K562 (cell line): ENCODE measurements at regions not wholly inside any gene's neighbourhood (a gene's known extent, or its start where the extent isn't known, plus 50 kb on each side); places are given as distances from the start of the nearest gene placed in this dataset.

Experiments
- ATAC-seq: fragments of 200-7000 bp; cut with Tn5 transposase; 3 replicates; pipeline ENCODE4 v1.9.1; 2020; ENCODE audit warnings: moderate library complexity
- BruUV-seq: library from RNA; stranded (reverse); fragments of 400-500 nt; replicated peaks from 2 replicates; lab custom pipeline; 2021; lab: Mats Ljungman, UMichigan
- CTCF ChIA-PET: fragments of 300-600 bp; formaldehyde crosslinking; extraction: SDS; loops from one replicate; lab custom pipeline; 2021; ENCODE audit warnings: low intra/inter-chr PET ratio; lab: Yijun Ruan, JAX
- POLR2A ChIA-PET: fragments of 300-600, 350-650 bp; sonication (Branson Sonifier 250); formaldehyde crosslinking; extraction: SDS; loops from one replicate; lab custom pipeline; 2021; ENCODE audit warnings: antibody characterized with exemption, inconsistent platforms; lab: Yijun Ruan, JAX
- DNase-seq, 4 experiments: peaks; one replicate each; pipeline versions ENCODE4 v3.0.0 to v3.0.0-alpha.2; 2011 to 2018; ENCODE audit warnings: low spot score in 3 of 4, mixed read lengths in 3 of 4; ENCODE audit errors: extremely low read depth in 1 of 4
- FAIRE-seq: peaks from 2 replicates; lab custom pipeline; 2011; peaks lifted over from hg19 to GRCh38; lab: Jason Lieb, UNC
- H2AFZ ChIP-seq: 2 replicates; pipeline ENCODE4 v1.6.0; 2011; ENCODE audit warnings: low read depth, low read length, control low read depth, inconsistent platforms
- H3K27ac ChIP-seq: fragments of 200-600 bp; 3 replicates; pipeline ENCODE4 v1.8.0; 2011; ENCODE audit warnings: low read depth, mild to moderate bottlenecking, control low read depth, inconsistent platforms, low read length, moderate library complexity, mixed read lengths; ENCODE audit errors: extremely low read depth
- H3K27me3 ChIP-seq, 2 experiments: fragments of 300-600 bp in 1 of 2; 2 replicates in 1 of 2; 3 replicates in 1 of 2; pipeline versions ENCODE4 v1.6.0 to v1.8.0; 2011; ENCODE audit warnings: inconsistent platforms in 2 of 2, low read length in 2 of 2, mild to moderate bottlenecking in 1 of 2, mixed read lengths in 1 of 2, moderate library complexity in 1 of 2; ENCODE audit not compliant: control insufficient read depth in 2 of 2, insufficient read depth in 2 of 2
- H3K36me3 ChIP-seq: fragments of 300-600 bp; 3 replicates; pipeline ENCODE4 v1.8.0; 2011; ENCODE audit warnings: mild to moderate bottlenecking, low read length, inconsistent platforms; ENCODE audit not compliant: control insufficient read depth, insufficient read depth
- H3K4me1 ChIP-seq, 2 experiments: fragments of 200-600 bp in 1 of 2; replicated peaks in 1 of 2; 2 replicates in 1 of 2; 3 replicates in 1 of 2; pipeline versions ENCODE4 v1.5.1 to v1.8.0; 2011; ENCODE audit warnings: inconsistent platforms in 2 of 2, low read length in 2 of 2, mild to moderate bottlenecking in 1 of 2, mixed read lengths in 1 of 2, moderate library complexity in 1 of 2; ENCODE audit not compliant: control insufficient read depth in 2 of 2, insufficient read depth in 2 of 2
- H3K4me2 ChIP-seq: 2 replicates; pipeline ENCODE4 v1.6.1; 2011; ENCODE audit warnings: low read length, control low read depth, inconsistent platforms, mixed read lengths; ENCODE audit not compliant: insufficient read depth
- H3K4me3 ChIP-seq: fragments of 200-600 bp; sonication (generic), shearing (Covaris generic); 2 replicates; pipeline ENCODE4 v1.5.1; 2016; ENCODE audit warnings: control low read depth, inconsistent platforms
- H3K79me2 ChIP-seq: fragments of 200-600 bp; 3 replicates; pipeline ENCODE4 v1.8.0; 2011; ENCODE audit warnings: low read length, inconsistent platforms; ENCODE audit not compliant: control insufficient read depth, insufficient read depth
- H3K9ac ChIP-seq, 2 experiments: 2 replicates each; pipeline versions ENCODE4 v1.6.0 to v1.6.1; 2011; ENCODE audit warnings: low read depth in 2 of 2, low read length in 2 of 2, control low read depth in 1 of 2, inconsistent platforms in 1 of 2, mild to moderate bottlenecking in 1 of 2, mixed read lengths in 1 of 2; ENCODE audit not compliant: insufficient read depth in 1 of 2
- H3K9me1 ChIP-seq: one replicate; pipeline ENCODE4 v1.6.0; 2011; ENCODE audit warnings: inconsistent platforms, mild to moderate bottlenecking, low read length, moderate library complexity; ENCODE audit not compliant: control insufficient read depth, insufficient read depth
- H3K9me3 ChIP-seq: replicated peaks from 2 replicates; pipeline ENCODE4 v1.5.1; 2011; ENCODE audit warnings: low read depth, low read length, inconsistent platforms; ENCODE audit not compliant: control insufficient read depth, insufficient read depth
- H4K20me1 ChIP-seq: replicated peaks from 2 replicates; pipeline ENCODE4 v1.6.1; 2011; ENCODE audit warnings: low read length, inconsistent platforms, mixed read lengths; ENCODE audit not compliant: control insufficient read depth, insufficient read depth
- BRCA1 ChIP-seq, 2 experiments: fragments of 450-650 bp in 1 of 2; sonication (generic) in 1 of 2; formaldehyde crosslinking in 1 of 2; IDR thresholded peaks; 2 replicates each; pipeline versions ENCODE4 v1.5.0 to v1.6.1; 2017 to 2020; ENCODE audit warnings: mild to moderate bottlenecking in 1 of 2, missing genetic modification reagents in 1 of 2
- CHD1 ChIP-seq: fragments of 200-600 bp; sonication (generic); IDR thresholded peaks from one replicate; pipeline ENCODE4 v1.6.1; 2012; ENCODE audit warnings: mild to moderate bottlenecking, moderate library complexity, low read length, inconsistent platforms
- ELF4 ChIP-seq: fragments of 450-650 bp; formaldehyde crosslinking; IDR thresholded peaks from 2 replicates; pipeline ENCODE4 v1.4.0; 2022; ENCODE audit warnings: missing genetic modification characterization
- TGIF2 ChIP-seq: sonication (generic); formaldehyde crosslinking; IDR thresholded peaks from 2 replicates; pipeline ENCODE4 v1.8.1; 2022; ENCODE audit warnings: mild to moderate bottlenecking, missing genetic modification reagents, moderate library complexity
- ZBTB1 ChIP-seq: sonication (generic); formaldehyde crosslinking; IDR thresholded peaks from 2 replicates; pipeline ENCODE4 v1.8.1; 2023; ENCODE audit warnings: missing genetic modification reagents, low read depth, mild to moderate bottlenecking, borderline replicate concordance
- ZNF121 ChIP-seq: sonication (generic); formaldehyde crosslinking; conservative IDR thresholded peaks from 2 replicates; pipeline ENCODE4 v1.8.0; 2022; ENCODE audit warnings: missing genetic modification reagents
- ZNF324 ChIP-seq: fragments of 250-450 bp; sonication (Bioruptor Pico); IDR thresholded peaks from 2 replicates; pipeline ENCODE4 v1.4.0; 2020; ENCODE audit warnings: mild to moderate bottlenecking
- ZNF830 ChIP-seq: fragments of 250-450 bp; sonication (Bioruptor Pico); IDR thresholded peaks from 2 replicates; pipeline ENCODE4 v1.5.0; 2021; ENCODE audit warnings: mild to moderate bottlenecking
- WGBS: fragments of 100-300 bp; shearing (Covaris generic); methylation state at CpG from one replicate; pipeline ENCODE4 v1.1.6; 2016; ENCODE audit warnings: low coverage, mixed read lengths; ENCODE audit not compliant: insufficient coverage; ENCODE audit errors: missing lambda C conversion rate; 5-methylcytosine and 5-hydroxymethylcytosine counted together
- in situ Hi-C: fragments of 300-500 bp; cut with MboI; formaldehyde crosslinking; loops from 4 replicates; pipeline ENCODE4 v1.15.0; 2018; ENCODE audit warnings: inconsistent platforms, mixed read lengths
- intact Hi-C: fragments of 100-400 bp; cut with micrococcal nuclease; formaldehyde crosslinking; loops from 2 replicates; pipeline ENCODE4 v1.14.2; 2022

- intact Hi-C loops (no loop called here), in situ Hi-C loops (no loop called here)
- no peaks in the 10 kb centered on the region for H3K9me1 ChIP-seq
- ChIA-PET CTCF (no interaction called here), POLR2A (no interaction called here)
- no peaks in the 10 kb centered on the region for H4K20me1 ChIP-seq
- TF ChIP-seq ZNF830 (CRISPR knock-in tag) = no peak
- no peak for TF ChIP-seq ZBTB1 (CRISPR knock-in tag)
- no peak for TF ChIP-seq ZNF324 (CRISPR knock-in tag)
- TF ChIP-seq BRCA1 (IDR thresholded peaks at IDR 0.05) = no peak
- TF ChIP-seq BRCA1 (CRISPR knock-in tag; IDR thresholded peaks at IDR 0.05) = no peak
- no peak for TF ChIP-seq ZNF121 (CRISPR knock-in tag)
- H3K4me3 ChIP-seq = no peak overlapping the region
- H3K27ac ChIP-seq = no peak overlapping the region
- no peaks in the 10 kb centered on the region for H3K4me1 ChIP-seq
- H2AFZ ChIP-seq = no peak overlapping the region
- H3K9me3 ChIP-seq = no peaks in the 10 kb centered on the region
- H3K79me2 ChIP-seq = no peaks in the 10 kb centered on the region
- H3K27me3 ChIP-seq = no peaks in the 10 kb centered on the region; a peak in 1 of 5 replicates
- H3K36me3 ChIP-seq = no peaks in the 10 kb centered on the region
- no TSS peak for BruUV-seq
- FAIRE-seq = no peak
- no peak overlapping the region for H3K9ac ChIP-seq
- no peak for DNase-seq
- ATAC-seq = no peak
- no peak overlapping the region for H3K4me2 ChIP-seq
- 2% methylated on average over 6 of the region's 6 CpGs for WGBS
Measured at GRCh38 chr9:90444609-90445204, 197.9 kb downstream of the DIRAS2 start.

GRCh38 chr9:90445391-90445790 lies 197.2 kb downstream of the DIRAS2 start:
- no TSS peak for BruUV-seq
- no peaks in the 10 kb centered on the region for H3K9me3 ChIP-seq
- ChIA-PET CTCF (interaction anchor here (0.7 kb wide), 1 partner anchor 1143 kb away, joined by 3 read pairs; no protein-coding TSS in a partner anchor), POLR2A (no interaction called here)
- DNase-seq = no peak
- FAIRE-seq = no peak
- no peak overlapping the region for H2AFZ ChIP-seq
- H3K9ac ChIP-seq = no peak overlapping the region
- H3K4me1 ChIP-seq = no peaks in the 10 kb centered on the region
- H3K9me1 ChIP-seq = no peaks in the 10 kb centered on the region
- no peaks in the 10 kb centered on the region for H3K79me2 ChIP-seq
- H3K4me2 ChIP-seq = no peak overlapping the region
- no peak for ATAC-seq
- intact Hi-C loops = no loop called here
- H3K27me3 ChIP-seq = no peaks in the 10 kb centered on the region; a peak in 1 of 5 replicates
- TF ChIP-seq CHD1 (no peak), TGIF2 (no peak), ELF4 (no peak)
- no peak overlapping the region for H3K27ac ChIP-seq
- H4K20me1 ChIP-seq = no peaks in the 10 kb centered on the region
- in situ Hi-C loops = no loop called here
- H3K36me3 ChIP-seq = no peaks in the 10 kb centered on the region
- no peak overlapping the region for H3K4me3 ChIP-seq
- WGBS = 0% methylated on average over 3 of the region's 3 CpGs
